ENCODE measurements at regions not wholly inside any gene's neighbourhood (a gene's known extent, or its start where the extent isn't known, plus 50 kb on each side); places are given as distances from the start of the nearest gene placed in this dataset.

DNA sequence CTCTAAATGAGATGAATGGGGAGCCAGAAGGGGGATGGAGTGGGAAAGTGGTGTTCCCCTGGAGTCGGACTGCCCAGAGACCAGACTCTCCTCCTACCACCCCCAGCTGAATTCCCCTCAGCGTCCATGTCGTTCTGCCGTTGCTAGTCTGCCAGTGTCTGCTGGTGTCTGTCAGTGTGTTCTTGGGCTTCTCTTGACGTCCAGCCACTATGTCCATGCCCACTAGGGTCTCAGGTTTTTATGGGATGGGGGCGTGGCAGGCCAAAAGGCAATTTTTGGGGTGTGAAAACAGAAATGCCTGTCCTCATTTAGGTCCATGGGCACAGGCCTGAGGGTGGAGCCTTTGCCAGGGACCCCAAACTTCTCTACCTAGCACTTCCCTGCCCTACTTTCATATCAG lies 589.6 kb downstream of the IGSF11 start:
- no peak overlapping the region for H3K14ac ChIP-seq (ENCODE audit: insufficient read length)
- POLR2A ChIA-PET (ENCODE audit: partially characterized antibody): no interaction called here
- H2AK5ac ChIP-seq (ENCODE audit: low read depth, low read length): no peak overlapping the region
- no peak overlapping the region for H2BK20ac ChIP-seq (ENCODE audit: low read length)
- no peak overlapping the region for H2BK15ac ChIP-seq (ENCODE audit: low read length)
- no peak overlapping the region for H3K4me2 ChIP-seq (ENCODE audit: insufficient read depth in 1 of 2, low read depth in 2 of 2, low read length in 2 of 2)
- TF ChIP-seq CHD1 (IDR thresholded peaks at IDR 0.05; ENCODE audit: low read depth, low read length) (no peak), KDM1A (IDR thresholded peaks at IDR 0.05; ENCODE audit: borderline replicate concordance, low read length) (no peak), SIRT6 (IDR thresholded peaks at IDR 0.05; ENCODE audit: low read length) (no peak), RAD21 (IDR thresholded peaks at IDR 0.05 in 1 of 2, conservative IDR thresholded peaks at IDR 0.05 in 1 of 2; ENCODE audit: low read depth in 2 of 2, low read length in 2 of 2) (no peak), NANOG (IDR thresholded peaks at IDR 0.05; ENCODE audit: insufficient read depth, low read depth, low read length, poor library complexity, severe bottlenecking) (no peak), EZH2 (IDR thresholded peaks at IDR 0.05; ENCODE audit: low read depth, low read length, severe bottlenecking) (no peak), HDAC6 (IDR thresholded peaks at IDR 0.05; ENCODE audit: low read depth, low read length) (no peak), SUZ12 (IDR thresholded peaks at IDR 0.05; ENCODE audit: low read length) (no peak), TBP (IDR thresholded peaks at IDR 0.05; ENCODE audit: low read depth, low read length) (no peak), POLR2A (IDR thresholded peaks at IDR 0.05; ENCODE audit: control extremely low read depth in 1 of 2, low read depth in 2 of 2, low read length in 2 of 2) (no peak)
- H2BK5ac ChIP-seq (ENCODE audit: low read depth, low read length): no peak overlapping the region
- FAIRE-seq (no peak), DNase-seq (ENCODE audit: low read depth in 1 of 2, low spot score in 2 of 2) (no peak)
- H3K79me1 ChIP-seq (ENCODE audit: low read depth, low read length): no peaks in the 10 kb centered on the region
- no peaks in the 10 kb centered on the region for H3K27me3 ChIP-seq (replicated peaks in 1 of 4; ENCODE audit: control insufficient read depth in 3 of 4, extremely low read depth in 1 of 4, insufficient read depth in 3 of 4, low read length in 3 of 4)
- no peak overlapping the region for H3K4me3 ChIP-seq (ENCODE audit: extremely low read depth in 1 of 4, insufficient read depth in 2 of 4, low read depth in 3 of 4, low read length in 4 of 4)
- H3K4ac ChIP-seq (replicated peaks; ENCODE audit: insufficient read length, low read depth, low read length): no peak overlapping the region
- 98% methylated on average over 6 of the region's 6 CpGs; no CpG with 5 or more reads in 1 of the 2 experiments for WGBS, 2 experiments (ENCODE audit: extremely low coverage in 1 of 2, insufficient coverage in 1 of 2, insufficient read length in 1 of 2, insufficient replicate concordance in 2 of 2, low coverage in 1 of 2, low lambda C conversion rate in 2 of 2, missing lambda C conversion rate in 1 of 2)
- no peaks in the 10 kb centered on the region for H3K9me3 ChIP-seq (ENCODE audit: insufficient read depth in 2 of 2, low read depth in 1 of 2, low read length in 1 of 2)
- no peak overlapping the region for H3K23ac ChIP-seq (ENCODE audit: insufficient read length)
- no peak overlapping the region for H3K9ac ChIP-seq (replicated peaks in 1 of 4; ENCODE audit: extremely low read depth in 1 of 4, low read depth in 3 of 4, low read length in 3 of 4)
- H2BK120ac ChIP-seq (replicated peaks; ENCODE audit: low read depth, low read length): no peak overlapping the region
- no peak overlapping the region for H3K27ac ChIP-seq (ENCODE audit: low read depth, low read length)
- H3K23me2 ChIP-seq (ENCODE audit: low read depth, low read length): no peaks in the 10 kb centered on the region
- no peaks in the 10 kb centered on the region for H3K4me1 ChIP-seq (replicated peaks in 1 of 4; ENCODE audit: control insufficient read depth in 3 of 4, insufficient read depth in 4 of 4, low read length in 3 of 4)
- no peak overlapping the region for H3K56ac ChIP-seq (replicated peaks; ENCODE audit: insufficient read length, low read depth, low read length)
- H2AFZ ChIP-seq (ENCODE audit: low read length): no peak overlapping the region
- no peak overlapping the region for H4K91ac ChIP-seq (replicated peaks; ENCODE audit: insufficient read length, low read length)
- H3K18ac ChIP-seq (ENCODE audit: extremely low read depth, low read length): no peak overlapping the region
- H2BK12ac ChIP-seq (ENCODE audit: low read depth, low read length): no peak overlapping the region
- no peaks in the 10 kb centered on the region for H4K20me1 ChIP-seq (replicated peaks in 1 of 2; ENCODE audit: control insufficient read depth in 1 of 2, insufficient read depth in 2 of 2, low read length in 2 of 2)
- H3K79me2 ChIP-seq (ENCODE audit: control insufficient read depth in 1 of 2, insufficient read depth in 2 of 2, low read length in 2 of 2): no peaks in the 10 kb centered on the region
- CTCF ChIA-PET (ENCODE audit: partially characterized antibody): no interaction called here
- no peaks in the 10 kb centered on the region for H3K36me3 ChIP-seq (ENCODE audit: control insufficient read depth in 2 of 4, insufficient read depth in 4 of 4, low read length in 3 of 4)
- no peak overlapping the region for H4K5ac ChIP-seq (ENCODE audit: insufficient read length, low read depth, low read length)
- no peak overlapping the region for H4K8ac ChIP-seq (ENCODE audit: extremely low read depth, insufficient read depth, low read length)
